Activated CD4-positive, CD25-positive, alpha-beta regulatory T cell treated with anti-CD3 and anti-CD28 coated beads, Interleukin-2, amount 50 U/mL, for 16 hours (primary cell): ENCODE measurements at regions not wholly inside any gene's neighbourhood (a gene's known extent, or its start where the extent isn't known, plus 50 kb on each side); places are given as distances from the start of the nearest gene placed in this dataset.
"Not testable (repeated sequence)": the region's sequence is repeated elsewhere in the genome, so short reads cannot be mapped to it uniquely, and the experiment has no call there.

Source experiments
- DNase-seq: peaks from one replicate; pipeline ENCODE4 v3.0.0-alpha.2; 2020; ENCODE audit warnings: low read depth, low spot score

- DNase-seq: no peak
Observed at GRCh38 chr11:128161436-128161835, 425.9 kb downstream of the ETS1 start.

- DNase-seq: no peak
Observed at GRCh38 chr11:128158860-128159259, 428.5 kb downstream of the ETS1 start.

DNA sequence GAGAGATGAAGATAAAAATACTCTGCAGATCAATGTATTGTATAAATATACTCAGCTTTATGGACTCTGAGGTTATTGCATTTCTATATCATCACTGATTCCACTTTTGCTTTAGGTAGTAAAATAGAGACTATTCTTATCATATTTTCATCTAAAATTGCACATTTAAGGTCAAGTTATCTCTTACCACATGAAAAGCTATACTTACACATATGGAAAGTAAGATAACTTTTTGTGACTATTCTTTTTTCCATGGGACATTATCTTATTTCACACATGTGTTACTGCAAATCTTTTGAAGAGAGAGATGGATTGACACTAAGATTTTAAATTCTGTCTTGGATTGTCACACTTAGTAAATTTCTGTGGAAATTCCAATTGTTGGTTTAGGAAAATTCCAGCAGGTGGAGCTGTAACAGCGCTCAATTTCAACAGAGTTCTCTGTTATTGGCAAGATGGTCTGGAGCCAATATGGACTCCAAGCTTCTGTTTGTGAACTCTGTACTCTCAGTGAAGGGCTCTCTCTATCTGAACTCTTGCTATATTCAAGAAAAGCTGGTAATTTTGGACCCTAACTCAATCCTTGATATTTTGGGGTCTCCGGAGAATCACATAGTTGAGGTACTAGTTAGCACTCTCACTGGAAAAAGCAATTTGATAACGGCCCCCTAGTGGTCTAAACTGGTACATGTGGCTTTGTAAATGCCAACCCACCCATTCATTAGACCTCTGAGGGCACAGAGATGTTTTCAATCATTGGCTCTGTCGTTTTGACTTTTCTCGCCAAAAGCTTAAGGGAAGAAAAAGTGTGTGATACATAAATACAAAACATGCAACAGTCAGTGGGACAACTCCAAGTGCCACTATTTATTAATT lies 429.7 kb downstream of the ETS1 start:
- peak; percentile 39 for DNase-seq

DNA sequence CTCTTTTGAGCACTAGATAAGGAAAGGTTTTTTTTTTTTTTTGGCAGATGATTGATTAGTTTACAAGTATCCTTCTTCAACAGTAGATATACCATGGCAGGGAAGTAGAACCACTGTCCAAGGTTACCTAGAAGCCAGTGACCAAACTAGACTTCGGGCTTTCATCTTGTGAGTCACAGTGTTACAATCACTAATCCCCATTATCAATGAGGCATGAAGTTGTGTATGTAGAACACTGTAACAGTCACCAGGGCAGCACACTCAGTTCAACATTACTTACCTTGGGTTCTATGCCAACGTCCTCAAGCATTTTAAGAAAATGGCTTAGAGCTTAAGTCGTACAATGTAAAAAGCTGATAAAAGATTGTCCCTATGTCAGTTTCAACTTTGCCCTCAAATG lies 430.9 kb downstream of the ETS1 start:
- no peak for DNase-seq

DNA sequence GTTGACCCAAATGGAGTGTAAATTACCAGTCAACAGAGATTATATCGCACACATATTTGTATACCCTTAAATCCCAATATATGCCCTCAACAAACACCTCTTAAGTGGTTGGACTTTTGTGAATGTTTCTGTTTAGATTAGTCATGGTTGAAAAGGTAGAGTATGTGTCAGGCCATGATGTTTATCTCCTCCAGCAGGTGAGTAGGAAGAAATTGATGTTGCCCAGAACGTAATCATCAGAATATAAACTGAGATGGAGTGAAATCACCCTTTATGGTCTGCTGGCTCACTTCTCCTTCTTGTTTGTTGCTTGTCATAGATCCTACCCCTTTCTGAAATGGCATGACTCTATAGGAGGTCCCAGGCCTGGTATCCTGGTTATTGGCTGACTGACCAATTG lies 431.8 kb downstream of the ETS1 start:
- no peak for DNase-seq

DNA sequence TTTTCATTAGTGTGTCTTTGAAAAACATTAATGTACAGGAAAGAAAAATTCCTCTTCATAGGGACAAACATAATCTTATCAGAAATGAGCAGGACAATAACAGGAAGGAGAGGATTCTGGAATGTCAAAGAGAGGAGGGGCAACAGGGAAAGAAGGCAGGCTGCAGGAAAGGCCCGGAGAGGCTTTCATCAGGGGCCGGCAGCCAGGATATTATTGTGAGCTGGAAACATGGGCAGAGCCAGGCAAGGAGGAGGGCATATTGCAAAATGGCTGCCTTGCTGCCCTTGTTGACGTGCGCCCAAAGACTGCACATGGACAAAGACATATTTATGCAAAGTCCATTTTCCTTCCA lies 433.7 kb downstream of the ETS1 start:
- DNase-seq: no peak

DNA sequence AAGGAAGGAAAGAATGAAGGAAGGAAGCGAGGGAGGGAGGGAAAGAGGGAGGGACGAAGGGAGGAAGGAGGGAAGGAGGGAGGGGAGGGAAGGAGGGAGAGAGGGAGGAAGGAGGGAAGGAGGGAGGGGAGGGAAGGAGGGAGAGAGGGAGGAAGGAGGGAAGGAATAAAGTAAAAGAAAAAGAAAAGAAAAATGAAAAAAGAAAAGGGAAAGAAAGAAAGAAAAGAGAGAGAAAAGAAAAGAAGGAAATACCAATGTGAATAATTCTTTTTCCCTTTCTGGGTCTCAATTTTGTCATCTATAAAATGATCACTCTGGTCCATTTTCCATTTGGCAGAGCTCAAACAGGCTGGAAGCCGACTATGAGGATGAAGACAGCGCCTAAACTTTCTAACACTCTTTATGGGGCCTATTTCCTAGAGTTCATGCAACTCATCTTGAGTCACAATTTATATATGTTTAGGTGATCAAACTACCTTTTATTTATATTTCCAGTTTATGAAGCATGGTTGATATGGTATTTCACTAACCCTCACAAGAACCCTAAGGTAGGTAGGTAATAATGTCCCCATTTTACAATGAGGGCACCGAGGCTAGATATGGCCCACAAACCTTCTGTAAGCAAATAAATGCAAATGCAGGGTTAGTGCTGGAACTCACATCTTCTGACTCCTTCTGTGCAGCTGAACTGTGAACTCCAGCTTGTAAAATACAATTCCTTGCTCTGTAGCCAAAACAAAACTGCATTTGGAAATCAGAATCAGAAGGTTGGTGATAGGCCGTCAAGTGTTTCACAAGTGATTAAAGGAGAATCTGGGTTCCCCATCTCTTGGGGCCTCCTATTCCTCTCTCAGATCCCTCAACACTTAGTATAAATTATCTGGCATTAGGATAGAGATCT lies 434.3 kb downstream of the ETS1 start:
- DNase-seq: no peak

DNA sequence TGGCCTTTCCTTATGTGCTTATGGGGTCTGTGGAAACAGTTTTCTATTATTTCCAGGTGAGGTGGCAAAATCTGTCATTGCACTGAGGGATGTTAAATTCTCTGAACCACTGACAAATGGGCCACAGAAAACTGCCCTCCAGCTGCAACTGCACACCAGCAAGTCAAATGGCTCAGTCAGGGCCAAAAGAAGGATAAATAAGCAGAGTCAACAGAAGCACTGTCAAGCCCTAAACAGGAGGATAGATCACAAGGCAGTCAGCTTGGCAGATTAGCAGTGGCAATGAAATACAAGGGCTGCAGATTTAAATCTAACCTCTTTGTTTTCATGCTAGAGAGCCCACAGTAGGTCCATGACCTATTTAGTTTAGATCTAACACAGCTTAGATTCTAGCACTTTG lies 435.6 kb downstream of the ETS1 start:
- DNase-seq: no peak

DNA sequence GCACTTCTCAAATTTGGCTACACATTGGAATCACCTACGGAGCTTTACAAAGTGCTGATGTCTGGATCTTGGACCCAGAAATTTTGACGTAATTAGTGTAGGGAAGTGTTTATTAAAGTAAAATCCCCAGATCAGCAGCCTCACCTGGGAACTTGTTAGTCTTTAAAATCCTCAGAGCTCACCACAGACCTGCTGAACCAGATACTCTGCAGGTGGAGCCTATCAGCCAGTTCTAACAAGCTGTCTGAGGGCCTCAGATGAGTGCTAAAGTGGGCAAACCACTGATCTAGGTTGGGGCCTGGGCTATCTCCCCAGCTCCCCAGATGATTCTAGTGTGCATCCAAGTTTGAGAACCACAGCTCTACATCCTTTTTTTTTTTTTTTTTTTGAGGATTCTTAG lies 436.0 kb downstream of the ETS1 start:
- DNase-seq: no peak

DNA sequence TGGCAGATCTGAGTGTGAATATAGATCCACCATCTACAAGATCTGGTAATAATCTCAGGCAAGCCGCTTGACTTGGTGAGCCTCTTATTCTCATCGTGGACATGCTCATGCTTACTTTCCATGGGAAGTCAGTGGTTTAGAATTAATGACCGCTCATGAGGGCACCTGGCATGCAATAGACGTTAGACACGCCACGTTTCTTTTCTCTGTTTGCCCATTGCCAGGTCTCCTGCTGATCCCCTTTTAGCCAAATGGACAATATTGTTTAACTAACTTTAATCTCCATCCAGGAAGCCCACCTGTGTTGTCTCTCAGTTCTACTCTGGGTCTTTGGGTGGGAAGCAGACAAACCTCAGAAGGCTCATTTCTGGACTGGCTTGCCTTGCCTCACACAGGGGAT lies 439.1 kb downstream of the ETS1 start:
- no peak for DNase-seq

- DNase-seq: no peak
Observed at GRCh38 chr11:128146926-128147605, 440.3 kb downstream of the ETS1 start.

DNA sequence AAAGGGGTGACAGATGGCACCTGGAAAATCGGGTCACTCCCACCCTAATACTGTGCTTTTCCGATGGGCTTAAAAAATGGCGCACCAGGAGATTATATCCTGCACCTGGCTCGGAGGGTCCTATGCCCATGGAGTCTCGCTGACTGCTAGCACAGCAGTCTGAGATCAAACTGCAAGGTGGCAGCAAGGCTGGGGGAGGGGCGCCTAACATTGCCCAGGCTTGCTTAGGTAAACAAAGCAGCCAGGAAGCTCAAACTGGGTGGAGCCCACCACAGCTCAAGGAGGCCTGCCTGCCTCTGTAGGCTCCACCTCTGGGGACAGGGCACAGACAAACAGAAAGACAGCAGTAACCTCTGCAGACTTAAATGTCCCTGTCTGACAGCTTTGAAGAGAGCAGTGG lies 447.1 kb downstream of the ETS1 start:
- not testable (repeated sequence) for DNase-seq

- no peak for DNase-seq
Observed at GRCh38 chr11:128135451-128135850, 451.9 kb downstream of the ETS1 start.

DNA sequence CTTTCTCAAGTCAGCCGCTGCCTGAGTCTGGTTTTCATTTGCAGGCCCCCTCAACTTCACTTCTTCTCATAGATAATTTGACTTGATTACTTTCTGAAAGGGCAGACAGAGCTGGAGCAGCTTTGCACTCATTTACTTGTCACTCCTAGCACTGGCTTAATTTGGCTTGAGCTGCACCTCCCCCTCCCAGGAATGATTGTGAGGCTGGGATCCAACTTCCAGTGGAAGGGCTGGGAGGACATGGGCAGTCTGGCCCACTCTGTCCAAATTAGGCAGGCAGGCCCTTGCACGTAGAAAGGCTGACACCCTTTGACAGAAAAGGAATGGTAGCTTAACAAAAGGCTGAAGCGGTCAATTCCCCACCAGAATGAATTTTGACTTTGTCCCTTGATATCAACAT lies 453.9 kb downstream of the ETS1 start:
- DNase-seq: no peak

- DNase-seq: no peak
Observed at GRCh38 chr11:128130052-128130451, 457.3 kb downstream of the ETS1 start.

DNA sequence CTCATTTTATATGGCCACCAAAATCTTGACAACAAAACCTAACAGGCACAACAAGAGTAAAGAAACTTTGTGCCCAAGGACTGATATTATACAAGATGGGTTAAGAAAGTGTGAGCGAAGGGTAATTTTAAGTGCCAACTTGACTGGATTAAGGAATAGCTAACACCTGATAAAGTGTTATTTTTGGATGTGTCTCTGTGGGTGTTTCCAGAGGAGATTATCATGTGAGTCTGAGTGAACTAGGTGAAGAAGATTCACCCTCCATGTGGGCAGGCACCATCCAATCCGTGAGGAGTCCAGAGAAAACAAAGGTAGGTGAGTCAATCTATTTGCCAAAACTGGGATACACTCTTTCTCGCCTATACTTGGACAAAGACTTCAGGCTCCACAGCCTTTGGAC lies 461.6 kb downstream of the ETS1 start:
- no peak for DNase-seq

DNA sequence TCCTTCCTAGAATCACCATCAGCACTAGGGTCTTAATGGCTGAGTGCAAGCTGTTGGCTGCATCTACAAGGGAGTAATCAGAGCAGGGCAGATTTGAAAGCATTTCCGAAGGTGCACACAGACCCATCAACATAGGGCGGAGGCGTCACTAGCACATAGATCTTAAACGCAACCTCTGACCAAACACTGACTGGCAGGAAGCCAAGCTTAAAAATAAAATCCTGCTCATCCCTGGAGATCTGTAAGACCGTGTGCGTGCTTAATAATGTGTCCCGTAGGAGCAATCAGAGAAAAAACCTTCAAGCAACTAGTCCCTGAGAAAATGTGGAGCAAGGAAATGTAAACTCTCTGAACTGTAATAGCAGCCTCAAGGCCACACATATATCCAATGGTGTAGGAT lies 470.5 kb downstream of the ETS1 start:
- no peak for DNase-seq

DNA sequence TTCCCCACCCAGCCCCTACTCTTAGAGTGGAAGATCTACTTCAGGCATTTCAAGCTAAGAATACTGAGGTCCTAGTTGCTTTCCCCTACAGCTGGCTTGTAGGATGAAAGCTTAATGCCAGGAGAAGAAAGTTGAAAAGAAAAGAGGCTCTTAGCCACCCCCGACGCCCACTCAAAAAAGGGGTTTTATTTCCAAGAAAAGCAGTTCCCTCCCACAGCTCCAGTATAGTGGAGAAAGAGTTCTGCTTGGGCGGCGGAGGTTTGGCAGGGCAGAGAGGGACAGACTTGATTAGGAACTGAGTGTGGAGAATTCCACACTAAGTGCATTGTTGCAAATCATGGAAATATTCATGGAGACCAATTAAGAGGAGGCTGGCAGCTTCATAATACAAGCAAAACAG lies 470.9 kb downstream of the ETS1 start:
- no peak for DNase-seq

- no peak for DNase-seq
Observed at GRCh38 chr11:128105950-128106349, 481.4 kb downstream of the ETS1 start.

- no peak for DNase-seq
Observed at GRCh38 chr11:128105511-128105910, 481.8 kb downstream of the ETS1 start.

DNA sequence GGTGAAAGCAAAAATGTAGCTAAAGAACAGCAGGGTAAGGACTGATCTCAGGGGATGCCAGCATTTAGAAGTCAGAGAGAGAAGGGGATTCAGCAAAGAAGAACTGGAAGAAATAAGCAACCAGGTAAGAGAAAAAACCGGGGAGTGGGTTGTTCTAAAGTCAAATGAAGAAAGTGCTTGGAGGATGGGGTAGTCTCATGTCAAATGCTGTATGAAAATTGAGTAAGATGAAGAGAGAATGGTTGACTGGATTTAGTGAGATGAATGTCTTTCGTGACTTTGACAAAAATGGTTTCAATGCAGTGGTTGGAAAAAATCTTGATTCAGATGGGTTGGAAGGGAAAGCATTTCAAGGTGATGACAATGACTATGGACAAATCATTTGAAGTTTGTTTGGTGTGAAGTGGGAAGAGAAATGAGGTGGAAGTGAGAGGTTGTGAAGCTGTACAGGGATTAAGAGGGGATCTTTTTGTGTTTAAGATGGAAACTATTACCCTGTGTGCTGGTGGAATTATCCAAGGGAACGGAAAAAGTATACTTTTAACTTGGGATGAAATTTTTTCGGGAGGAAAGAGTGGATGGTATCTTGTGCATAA lies 484.0 kb downstream of the ETS1 start:
- no peak for DNase-seq

- no peak for DNase-seq
Observed at GRCh38 chr11:128098781-128099180, 488.6 kb downstream of the ETS1 start.
